ENCODE measurements at regions not wholly inside any gene's neighbourhood (a gene's known extent, or its start where the extent isn't known, plus 50 kb on each side); places are given as distances from the start of the nearest gene placed in this dataset.

DNA sequence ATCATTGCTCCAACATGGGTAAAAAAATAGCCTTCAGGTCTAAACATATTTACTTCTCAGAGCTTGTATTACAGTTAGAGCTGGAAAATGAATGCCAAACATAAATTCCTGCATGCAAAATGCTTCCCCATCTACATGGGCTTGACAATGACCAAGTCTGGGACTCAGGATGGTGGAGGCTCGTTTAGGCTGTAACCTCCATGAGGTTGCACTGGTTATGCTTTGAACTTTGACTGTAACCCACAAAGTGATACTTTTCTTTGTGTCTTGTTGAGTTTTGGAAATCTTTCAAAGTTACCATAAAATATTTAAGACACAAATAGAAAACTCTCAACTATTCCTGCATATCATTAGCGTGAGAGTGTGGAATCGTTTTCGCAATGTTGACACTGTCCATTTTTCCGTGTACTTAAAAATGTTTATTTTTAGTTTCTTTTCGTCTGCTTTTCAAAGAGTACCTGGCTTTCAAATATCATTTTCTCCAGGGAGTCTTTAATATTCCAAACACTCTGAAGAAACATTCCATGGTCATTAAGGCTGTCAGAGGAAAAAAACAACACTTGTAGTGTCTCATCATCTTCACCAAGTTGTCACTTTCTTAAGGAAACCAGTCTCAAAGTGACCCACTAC lies 487.8 kb downstream of the ENC1 start:
- Histone ChIP-seq H3K9ac (ENCODE audit: low read depth, low read length, poor library complexity, severe bottlenecking) (no peak overlapping the region), H3K4me1 (ENCODE audit: insufficient read depth, low read length, poor library complexity, severe bottlenecking) (no peaks in the 10 kb centered on the region), H3K9me2 (replicated peaks; ENCODE audit: low read depth, low read length) (no peaks in the 10 kb centered on the region), H3K4me2 (ENCODE audit: low read depth, low read length, poor library complexity, severe bottlenecking) (no peak overlapping the region), H3K4me3 (ENCODE audit: low read length, poor library complexity, severe bottlenecking) (no peak overlapping the region), H3K9me3 (ENCODE audit: insufficient read depth, low read depth, low read length) (no peaks in the 10 kb centered on the region), H4K20me1 (ENCODE audit: insufficient read depth, low read length, poor library complexity, severe bottlenecking) (no peaks in the 10 kb centered on the region), H3F3A (ENCODE audit: low read depth) (no peaks in the 10 kb centered on the region), H3K27me3 (ENCODE audit: insufficient read depth, low read length, poor library complexity, severe bottlenecking) (no peaks in the 10 kb centered on the region), H3K36me3 (ENCODE audit: insufficient read depth, low read length) (no peaks in the 10 kb centered on the region), H2AFZ (ENCODE audit: low read length) (no peak overlapping the region), H3K79me2 (ENCODE audit: insufficient read depth, low read length) (no peaks in the 10 kb centered on the region)
- TF ChIP-seq EZH2phosphoT487 (IDR thresholded peaks at IDR 0.05; ENCODE audit: borderline replicate concordance) (no peak), CTCF (conservative IDR thresholded peaks at IDR 0.05; ENCODE audit: low read length) (no peak)

DNA sequence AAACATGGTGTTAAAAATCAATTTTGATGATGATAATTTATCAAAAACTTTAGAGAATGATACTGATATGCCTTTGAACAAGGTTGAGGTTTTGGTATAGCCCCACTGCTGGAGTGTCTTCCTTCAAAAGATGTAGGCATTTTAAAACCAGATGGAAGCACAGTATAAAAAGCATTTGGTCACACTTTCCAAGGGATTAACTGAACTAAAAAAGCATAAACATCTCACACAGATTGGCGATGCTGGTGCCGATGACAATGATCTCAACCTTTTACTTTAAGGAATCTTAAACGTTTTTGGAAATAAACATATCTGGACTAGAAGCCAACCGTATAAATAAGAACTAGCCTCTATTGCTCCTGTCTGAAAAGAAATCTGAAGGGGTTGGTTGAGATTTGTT lies 488.4 kb downstream of the ENC1 start:
- no peak overlapping the region for H3K9ac ChIP-seq (ENCODE audit: low read depth, low read length, poor library complexity, severe bottlenecking)
- no peaks in the 10 kb centered on the region for H3K27me3 ChIP-seq (ENCODE audit: insufficient read depth, low read length, poor library complexity, severe bottlenecking)
- H3K4me3 ChIP-seq (ENCODE audit: low read length, poor library complexity, severe bottlenecking): no peak overlapping the region
- no peaks in the 10 kb centered on the region for H3F3A ChIP-seq (ENCODE audit: low read depth)
- H3K79me2 ChIP-seq (ENCODE audit: insufficient read depth, low read length): no peaks in the 10 kb centered on the region
- no peak overlapping the region for H2AFZ ChIP-seq (ENCODE audit: low read length)
- TF ChIP-seq EZH2phosphoT487 (IDR thresholded peaks at IDR 0.05; ENCODE audit: borderline replicate concordance) (no peak), CTCF (conservative IDR thresholded peaks at IDR 0.05; ENCODE audit: low read length) (no peak)
- no peak overlapping the region for H3K4me2 ChIP-seq (ENCODE audit: low read depth, low read length, poor library complexity, severe bottlenecking)
- H4K20me1 ChIP-seq (ENCODE audit: insufficient read depth, low read length, poor library complexity, severe bottlenecking): no peaks in the 10 kb centered on the region
- no peaks in the 10 kb centered on the region for H3K9me3 ChIP-seq (ENCODE audit: insufficient read depth, low read depth, low read length)
- H3K9me2 ChIP-seq (replicated peaks; ENCODE audit: low read depth, low read length): no peaks in the 10 kb centered on the region
- H3K36me3 ChIP-seq (ENCODE audit: insufficient read depth, low read length): no peaks in the 10 kb centered on the region
- no peaks in the 10 kb centered on the region for H3K4me1 ChIP-seq (ENCODE audit: insufficient read depth, low read length, poor library complexity, severe bottlenecking)

DNA sequence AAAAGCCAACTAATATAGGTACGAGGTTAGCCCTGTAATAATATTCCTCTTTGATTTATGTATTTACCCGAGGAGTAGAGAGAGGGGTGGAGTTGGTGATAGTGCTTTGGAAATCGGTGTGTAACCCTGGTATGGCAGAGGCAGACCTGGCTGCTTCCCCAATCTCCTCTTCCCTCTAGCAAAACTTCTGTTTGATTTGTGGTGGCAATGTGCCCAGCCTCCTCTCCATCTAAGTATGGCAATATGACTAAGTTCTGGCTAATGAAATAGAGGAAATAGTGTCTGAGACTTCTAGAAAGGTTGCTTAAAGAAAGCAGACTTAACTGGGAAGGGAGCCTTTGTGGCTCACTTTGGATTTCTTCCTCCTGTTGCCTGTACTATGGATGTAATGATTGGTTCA lies 491.1 kb downstream of the ENC1 start:
- Histone ChIP-seq H3K36me3 (ENCODE audit: insufficient read depth, low read length) (no peaks in the 10 kb centered on the region), H2AFZ (ENCODE audit: low read length) (peak overlapping the region; percentile 13; the same call in 1 of the 2 replicates), H3K4me1 (ENCODE audit: insufficient read depth, low read length, poor library complexity, severe bottlenecking) (no peaks in the 10 kb centered on the region), H3K9ac (ENCODE audit: low read depth, low read length, poor library complexity, severe bottlenecking) (no peak overlapping the region), H3F3A (ENCODE audit: low read depth) (no peaks in the 10 kb centered on the region), H3K9me3 (ENCODE audit: insufficient read depth, low read depth, low read length) (no peaks in the 10 kb centered on the region), H3K4me2 (ENCODE audit: low read depth, low read length, poor library complexity, severe bottlenecking) (no peak overlapping the region), H3K79me2 (ENCODE audit: insufficient read depth, low read length) (no peaks in the 10 kb centered on the region), H4K20me1 (ENCODE audit: insufficient read depth, low read length, poor library complexity, severe bottlenecking) (no peaks in the 10 kb centered on the region), H3K27me3 (ENCODE audit: insufficient read depth, low read length, poor library complexity, severe bottlenecking) (no peaks in the 10 kb centered on the region), H3K9me2 (replicated peaks; ENCODE audit: low read depth, low read length) (no peaks in the 10 kb centered on the region), H3K4me3 (ENCODE audit: low read length, poor library complexity, severe bottlenecking) (no peak overlapping the region)
- TF ChIP-seq EZH2phosphoT487 (IDR thresholded peaks at IDR 0.05; ENCODE audit: borderline replicate concordance): no peak
- TF ChIP-seq CTCF (conservative IDR thresholded peaks at IDR 0.05; ENCODE audit: low read length): no peak

All from Loucy (cell line).